ENCODE measurements at regions not wholly inside any gene's neighbourhood (a gene's known extent, or its start where the extent isn't known, plus 50 kb on each side); places are given as distances from the start of the nearest gene placed in this dataset.

GRCh38 chr13:79912403-79912802, 428.5 kb downstream of the SPRY2 start:
- Mint-ChIP-seq H3K27me3 (ENCODE audit: low read depth) (peaks cover 9% of the 10 kb centered on the region), H3K27ac (no peak overlapping the region), H3K9me3 (no peaks in the 10 kb centered on the region), H3K4me1 (peaks cover 13% of the 10 kb centered on the region), H3K36me3 (no peaks in the 10 kb centered on the region), H3K4me3 (no peak overlapping the region)
- DNase-seq (ENCODE audit: low spot score in 2 of 2, unreplicated experiment in 2 of 2) = no peak
- TF ChIP-seq, protein P1, sequence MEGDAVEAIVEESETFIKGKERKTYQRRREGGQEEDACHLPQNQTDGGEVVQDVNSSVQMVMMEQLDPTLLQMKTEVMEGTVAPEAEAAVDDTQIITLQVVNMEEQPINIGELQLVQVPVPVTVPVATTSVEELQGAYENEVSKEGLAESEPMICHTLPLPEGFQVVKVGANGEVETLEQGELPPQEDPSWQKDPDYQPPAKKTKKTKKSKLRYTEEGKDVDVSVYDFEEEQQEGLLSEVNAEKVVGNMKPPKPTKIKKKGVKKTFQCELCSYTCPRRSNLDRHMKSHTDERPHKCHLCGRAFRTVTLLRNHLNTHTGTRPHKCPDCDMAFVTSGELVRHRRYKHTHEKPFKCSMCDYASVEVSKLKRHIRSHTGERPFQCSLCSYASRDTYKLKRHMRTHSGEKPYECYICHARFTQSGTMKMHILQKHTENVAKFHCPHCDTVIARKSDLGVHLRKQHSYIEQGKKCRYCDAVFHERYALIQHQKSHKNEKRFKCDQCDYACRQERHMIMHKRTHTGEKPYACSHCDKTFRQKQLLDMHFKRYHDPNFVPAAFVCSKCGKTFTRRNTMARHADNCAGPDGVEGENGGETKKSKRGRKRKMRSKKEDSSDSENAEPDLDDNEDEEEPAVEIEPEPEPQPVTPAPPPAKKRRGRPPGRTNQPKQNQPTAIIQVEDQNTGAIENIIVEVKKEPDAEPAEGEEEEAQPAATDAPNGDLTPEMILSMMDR (IDR thresholded peaks at IDR 0.05; ENCODE audit: unreplicated experiment) = no peak

- Mint-ChIP-seq H3K27ac (no peak overlapping the region), H3K9me3 (no peaks in the 10 kb centered on the region), H3K4me1 (peaks cover 13% of the 10 kb centered on the region), H3K36me3 (no peaks in the 10 kb centered on the region), H3K27me3 (ENCODE audit: low read depth) (peaks cover 9% of the 10 kb centered on the region), H3K4me3 (no peak overlapping the region)
- TF ChIP-seq, protein P1 (IDR thresholded peaks at IDR 0.05; ENCODE audit: unreplicated experiment) = no peak
- no peak for DNase-seq (ENCODE audit: low spot score in 2 of 2, unreplicated experiment in 2 of 2)
Measured at GRCh38 chr13:79910875-79911540, 429.9 kb downstream of the SPRY2 start.

DNA sequence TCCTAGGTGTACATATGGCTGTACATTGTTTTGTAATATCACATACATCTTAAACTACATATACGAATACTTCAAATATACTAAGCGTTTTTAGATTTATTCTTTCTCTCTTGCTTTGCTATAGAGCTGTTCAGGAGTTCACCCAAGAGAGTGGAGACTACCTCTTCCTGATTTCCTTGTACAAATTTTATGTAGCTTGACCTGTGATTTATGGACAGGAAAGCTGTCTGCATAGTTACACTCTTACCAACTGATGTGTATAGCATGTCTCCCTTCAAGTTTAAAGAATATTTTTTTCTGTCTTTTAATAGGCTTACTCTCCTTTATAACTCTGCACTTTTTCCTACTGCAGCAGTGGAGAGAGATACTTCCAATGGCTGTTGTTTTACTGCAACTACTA, 428.7 kb downstream of the NDFIP2 start:
- DNase-seq (ENCODE audit: low spot score in 2 of 2, unreplicated experiment in 2 of 2) = no peak
- H3K27ac Mint-ChIP-seq = no peak overlapping the region
- no peaks in the 10 kb centered on the region for H3K36me3 Mint-ChIP-seq
- no peaks in the 10 kb centered on the region for H3K9me3 Mint-ChIP-seq
- H3K4me1 Mint-ChIP-seq = peaks cover 11% of the 10 kb centered on the region
- H3K27me3 Mint-ChIP-seq (ENCODE audit: low read depth) = peaks cover 9% of the 10 kb centered on the region
- no peak overlapping the region for H3K4me3 Mint-ChIP-seq
- TF ChIP-seq, protein P1 (IDR thresholded peaks at IDR 0.05; ENCODE audit: unreplicated experiment) = no peak

DNA sequence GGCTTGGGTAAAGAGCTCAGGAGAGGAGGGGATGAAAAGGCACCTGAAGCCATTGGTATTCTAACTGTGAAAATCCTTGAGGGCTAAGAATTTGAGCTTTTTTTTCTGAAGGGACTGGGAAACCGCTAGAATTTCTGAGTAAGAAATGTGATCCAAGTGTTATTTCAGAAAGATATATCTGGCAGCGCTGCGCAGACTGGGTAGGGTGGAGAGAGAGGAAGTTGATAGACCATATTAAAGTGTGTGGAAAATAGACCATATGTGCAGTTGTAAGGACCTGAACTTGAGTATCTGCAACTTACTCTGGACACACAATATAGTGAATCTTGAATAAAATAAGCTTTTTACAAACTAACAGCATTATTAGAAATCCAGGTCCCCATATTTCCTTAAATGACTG, 427.4 kb downstream of the NDFIP2 start:
- H3K4me3 Mint-ChIP-seq = no peak overlapping the region
- peaks cover 9% of the 10 kb centered on the region for H3K27me3 Mint-ChIP-seq (ENCODE audit: low read depth)
- H3K9me3 Mint-ChIP-seq = no peaks in the 10 kb centered on the region
- DNase-seq (ENCODE audit: low spot score in 2 of 2, unreplicated experiment in 2 of 2) = no peak
- peaks cover 11% of the 10 kb centered on the region for H3K4me1 Mint-ChIP-seq
- no peak overlapping the region for H3K27ac Mint-ChIP-seq
- TF ChIP-seq, protein P1 (IDR thresholded peaks at IDR 0.05; ENCODE audit: unreplicated experiment) = no peak
- no peaks in the 10 kb centered on the region for H3K36me3 Mint-ChIP-seq

DNA sequence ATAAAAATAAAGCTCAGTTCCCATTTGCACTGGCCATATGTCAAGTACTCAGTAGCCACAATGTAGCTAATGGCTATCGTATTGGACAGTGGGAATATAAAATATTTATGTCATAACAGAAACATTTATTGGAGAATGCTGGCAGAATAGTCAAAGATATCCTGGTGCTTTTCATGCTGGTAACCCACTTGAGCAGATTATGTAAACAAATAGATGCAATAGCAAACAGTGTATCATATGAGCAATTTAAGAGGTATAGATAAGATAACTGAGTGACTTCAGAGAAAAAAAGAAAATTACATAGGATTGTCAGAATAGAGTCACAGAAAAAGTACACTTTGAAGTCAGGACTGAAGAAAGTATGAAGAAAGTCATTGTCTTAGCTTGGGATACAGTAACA, 426.6 kb downstream of the NDFIP2 start:
- Mint-ChIP-seq H3K27ac (no peak overlapping the region), H3K36me3 (no peaks in the 10 kb centered on the region), H3K27me3 (ENCODE audit: low read depth) (peaks cover 5% of the 10 kb centered on the region), H3K9me3 (no peaks in the 10 kb centered on the region), H3K4me3 (no peak overlapping the region), H3K4me1 (peaks cover 11% of the 10 kb centered on the region)
- no peak for DNase-seq (ENCODE audit: low spot score in 2 of 2, unreplicated experiment in 2 of 2)
- TF ChIP-seq, protein P1 (IDR thresholded peaks at IDR 0.05; ENCODE audit: unreplicated experiment) = no peak

DNA sequence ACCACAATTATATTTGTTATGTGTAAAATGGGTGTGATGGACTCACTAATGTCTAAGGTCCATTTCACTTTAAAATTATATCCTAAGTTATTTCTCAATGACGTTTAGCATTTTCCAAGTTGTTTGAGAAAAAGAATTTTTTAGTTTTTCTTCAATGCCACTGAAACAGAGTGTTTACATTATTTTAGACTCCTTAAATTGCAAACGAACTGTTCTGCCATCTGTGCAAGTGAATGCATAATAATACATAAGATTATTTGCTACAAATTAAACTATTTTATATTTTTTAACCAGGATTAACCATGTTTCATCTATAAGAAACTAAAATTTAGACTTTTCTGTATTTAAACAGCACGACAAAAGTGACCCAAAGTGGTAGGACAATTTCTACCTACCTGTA, 425.4 kb downstream of the NDFIP2 start:
- no peak for DNase-seq (ENCODE audit: low spot score in 2 of 2, unreplicated experiment in 2 of 2)
- Mint-ChIP-seq H3K27me3 (ENCODE audit: low read depth) (peaks cover 5% of the 10 kb centered on the region), H3K4me1 (peaks cover 11% of the 10 kb centered on the region), H3K27ac (no peak overlapping the region), H3K36me3 (no peaks in the 10 kb centered on the region), H3K9me3 (peaks cover 1% of the 10 kb centered on the region), H3K4me3 (no peak overlapping the region)
- TF ChIP-seq, protein P1 (IDR thresholded peaks at IDR 0.05; ENCODE audit: unreplicated experiment) = no peak
